Hepatocyte (in vitro differentiated cells): ENCODE measurements at regions not wholly inside any gene's neighbourhood (a gene's known extent, or its start where the extent isn't known, plus 50 kb on each side); places are given as distances from the start of the nearest gene placed in this dataset.
A peak's percentile ranks its signal among the peaks of the same experiment; 100 is the strongest.

ENCODE experiments used
- DNase-seq: peaks from one replicate; pipeline ENCODE4 v3.0.0-alpha.2; 2016; ENCODE audit warnings: low spot score
- H2AFZ ChIP-seq: fragments of 200-600 bp; sonication (generic); 2 replicates; pipeline ENCODE4 v1.6.0; 2016; ENCODE audit warnings: antibody characterized with exemption, mild to moderate bottlenecking
- H3K27ac ChIP-seq: fragments of 200-600 bp; sonication (generic); 2 replicates; pipeline ENCODE4 v1.5.1; 2016; ENCODE audit warnings: mild to moderate bottlenecking
- H3K27me3 ChIP-seq: fragments of 200-600 bp; sonication (generic); 2 replicates; pipeline ENCODE4 v1.6.1; 2016
- H3K36me3 ChIP-seq: fragments of 200-600 bp; sonication (generic); replicated peaks from 2 replicates; pipeline ENCODE4 v1.5.1; 2016; ENCODE audit warnings: low read depth; ENCODE audit not compliant: insufficient read depth
- H3K4me1 ChIP-seq: fragments of 200-600 bp; sonication (generic); 2 replicates; pipeline ENCODE4 v1.5.1; 2016; ENCODE audit warnings: mild to moderate bottlenecking, moderate library complexity; ENCODE audit not compliant: insufficient read depth
- H3K4me2 ChIP-seq: fragments of 200-600 bp; sonication (generic); 2 replicates; pipeline ENCODE4 v1.6.0; 2016
- H3K4me3 ChIP-seq: fragments of 200-600 bp; sonication (generic); 2 replicates; pipeline ENCODE4 v1.5.1; 2016; ENCODE audit warnings: mild to moderate bottlenecking
- H3K79me2 ChIP-seq: fragments of 200-600 bp; sonication (generic); 2 replicates; pipeline ENCODE4 v1.6.0; 2017; ENCODE audit warnings: mild to moderate bottlenecking
- H3K9me2 ChIP-seq: fragments of 200-600 bp; sonication (generic); replicated peaks from 2 replicates; pipeline ENCODE4 v1.6.0; 2017; ENCODE audit warnings: mild to moderate bottlenecking; ENCODE audit not compliant: insufficient read depth
- H3K9me3 ChIP-seq: fragments of 200-600 bp; sonication (generic); 2 replicates; pipeline ENCODE4 v1.5.1; 2016; ENCODE audit warnings: low read depth, mild to moderate bottlenecking
- H4K20me1 ChIP-seq: fragments of 200-600 bp; sonication (generic); 2 replicates; pipeline ENCODE4 v1.6.0; 2016; ENCODE audit warnings: mild to moderate bottlenecking; ENCODE audit not compliant: insufficient read depth, poor library complexity, severe bottlenecking
- EZH2 ChIP-seq: fragments of 200-600 bp; sonication (generic); IDR thresholded peaks from 2 replicates; pipeline ENCODE4 v1.6.1; 2016; ENCODE audit warnings: antibody characterized with exemption, mild to moderate bottlenecking, borderline replicate concordance
- EZH2phosphoT487 ChIP-seq: fragments of 200-600 bp; sonication (generic); IDR thresholded peaks from one replicate; pipeline ENCODE4 v1.6.1; 2018; ENCODE audit warnings: antibody characterized with exemption, mild to moderate bottlenecking, low read depth, moderate library complexity; ENCODE audit not compliant: unreplicated experiment, severe bottlenecking
- WGBS: methylation state at CpG from one replicate; pipeline ENCODE4 v1.1.6; 2016; ENCODE audit warnings: low lambda C conversion rate; ENCODE audit errors: missing lambda C conversion rate; 5-methylcytosine and 5-hydroxymethylcytosine counted together
- TF ChIP-seq, protein P1 (sequence below): fragments of 200-600 bp; sonication (generic); IDR thresholded peaks from 2 replicates; pipeline ENCODE4 v1.5.1; 2016; ENCODE audit warnings: antibody characterized with exemption, mild to moderate bottlenecking; ENCODE audit not compliant: poor library complexity

DNA sequence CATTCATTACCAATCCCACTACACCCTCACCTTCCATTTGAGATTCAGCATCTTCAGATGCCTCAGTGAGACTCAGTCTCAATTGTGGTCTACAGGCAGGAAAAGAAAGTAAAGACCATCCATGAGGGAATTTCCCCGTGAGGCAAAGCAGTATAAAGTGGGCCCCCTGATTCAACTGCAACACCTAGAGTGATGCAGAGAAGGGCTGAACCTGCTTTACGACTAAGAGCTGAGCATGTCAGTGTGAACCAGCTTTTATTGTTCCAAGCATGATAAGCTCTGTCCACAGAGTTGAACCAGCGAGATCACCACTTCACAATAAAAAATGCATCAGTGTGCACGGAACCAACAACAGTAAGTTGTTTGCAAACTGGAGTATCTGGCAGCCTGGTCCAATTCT lies 357.6 kb upstream of the ATP5MC3 start:
- H3K4me2 ChIP-seq: no peak overlapping the region
- peak overlapping the region; percentile 1 for H3K27ac ChIP-seq
- H3K79me2 ChIP-seq: no peaks in the 10 kb centered on the region
- WGBS: 45% methylated on average over 4 of the region's 4 CpGs
- H3K4me3 ChIP-seq: no peak overlapping the region
- peak; percentile 44 for DNase-seq
- H3K4me1 ChIP-seq: no peaks in the 10 kb centered on the region
- no peaks in the 10 kb centered on the region for H3K9me3 ChIP-seq
- H3K36me3 ChIP-seq: no peaks in the 10 kb centered on the region
- TF ChIP-seq EZH2phosphoT487 (no peak), EZH2 (no peak)
- TF ChIP-seq, protein P1, sequence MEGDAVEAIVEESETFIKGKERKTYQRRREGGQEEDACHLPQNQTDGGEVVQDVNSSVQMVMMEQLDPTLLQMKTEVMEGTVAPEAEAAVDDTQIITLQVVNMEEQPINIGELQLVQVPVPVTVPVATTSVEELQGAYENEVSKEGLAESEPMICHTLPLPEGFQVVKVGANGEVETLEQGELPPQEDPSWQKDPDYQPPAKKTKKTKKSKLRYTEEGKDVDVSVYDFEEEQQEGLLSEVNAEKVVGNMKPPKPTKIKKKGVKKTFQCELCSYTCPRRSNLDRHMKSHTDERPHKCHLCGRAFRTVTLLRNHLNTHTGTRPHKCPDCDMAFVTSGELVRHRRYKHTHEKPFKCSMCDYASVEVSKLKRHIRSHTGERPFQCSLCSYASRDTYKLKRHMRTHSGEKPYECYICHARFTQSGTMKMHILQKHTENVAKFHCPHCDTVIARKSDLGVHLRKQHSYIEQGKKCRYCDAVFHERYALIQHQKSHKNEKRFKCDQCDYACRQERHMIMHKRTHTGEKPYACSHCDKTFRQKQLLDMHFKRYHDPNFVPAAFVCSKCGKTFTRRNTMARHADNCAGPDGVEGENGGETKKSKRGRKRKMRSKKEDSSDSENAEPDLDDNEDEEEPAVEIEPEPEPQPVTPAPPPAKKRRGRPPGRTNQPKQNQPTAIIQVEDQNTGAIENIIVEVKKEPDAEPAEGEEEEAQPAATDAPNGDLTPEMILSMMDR: no peak
- no peaks in the 10 kb centered on the region for H3K27me3 ChIP-seq
- H3K9me2 ChIP-seq: no peaks in the 10 kb centered on the region
- no peaks in the 10 kb centered on the region for H4K20me1 ChIP-seq
- no peak overlapping the region for H2AFZ ChIP-seq

DNA sequence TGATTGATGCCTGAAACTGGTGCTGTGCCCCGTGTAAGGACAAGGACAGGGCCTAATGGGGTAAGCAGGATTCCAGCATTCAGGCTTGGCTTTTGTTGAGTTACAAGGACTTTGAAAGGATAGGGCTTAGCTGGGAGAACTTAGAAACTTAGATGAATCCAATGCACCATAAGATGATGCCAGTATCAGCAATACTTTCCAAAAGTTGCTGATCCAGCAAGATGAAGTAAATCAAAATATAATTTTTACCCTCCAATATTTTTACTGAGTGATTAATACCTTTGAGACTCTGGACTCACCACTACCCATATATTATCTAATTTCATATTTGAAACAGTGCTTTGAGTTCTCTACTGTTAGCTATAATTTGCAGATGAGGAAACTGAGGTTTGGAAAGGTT lies 354.5 kb upstream of the ATP5MC3 start:
- Histone ChIP-seq H2AFZ (no peak overlapping the region), H3K27ac (no peak overlapping the region), H3K9me3 (no peaks in the 10 kb centered on the region), H3K79me2 (no peaks in the 10 kb centered on the region), H3K4me3 (no peak overlapping the region), H3K4me2 (no peak overlapping the region), H3K9me2 (no peaks in the 10 kb centered on the region), H3K4me1 (no peaks in the 10 kb centered on the region), H4K20me1 (no peaks in the 10 kb centered on the region), H3K27me3 (no peaks in the 10 kb centered on the region), H3K36me3 (no peaks in the 10 kb centered on the region)
- no peak for DNase-seq
- WGBS: 75% methylated on average over 1 of the region's 1 CpG
- TF ChIP-seq EZH2 (no peak), EZH2phosphoT487 (no peak)
- TF ChIP-seq, protein P1: no peak

DNA sequence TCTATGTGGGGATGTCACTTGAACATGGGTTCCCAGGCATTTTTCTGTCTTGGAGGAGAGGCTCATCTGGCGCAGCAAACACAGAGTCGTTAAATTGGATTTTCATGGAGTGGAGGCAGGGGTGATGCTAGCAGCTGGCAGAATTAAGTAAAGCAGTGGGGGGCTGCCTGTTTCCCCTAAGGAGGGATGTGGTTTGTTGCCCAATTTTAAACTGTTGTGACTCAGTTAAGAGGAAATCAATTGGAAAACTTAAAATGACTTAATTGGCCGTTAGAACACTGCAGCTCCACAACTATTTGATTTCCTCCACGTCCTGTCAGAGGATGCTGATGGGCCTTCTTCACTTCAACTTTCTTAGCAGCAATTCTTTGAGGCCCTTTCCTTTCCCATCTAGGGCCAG lies 354.1 kb upstream of the ATP5MC3 start:
- Histone ChIP-seq H3K27me3 (no peaks in the 10 kb centered on the region), H3K27ac (no peak overlapping the region), H3K9me2 (no peaks in the 10 kb centered on the region), H3K4me3 (no peak overlapping the region), H4K20me1 (no peaks in the 10 kb centered on the region), H3K36me3 (no peaks in the 10 kb centered on the region), H3K4me2 (no peak overlapping the region), H3K9me3 (no peaks in the 10 kb centered on the region), H3K79me2 (no peaks in the 10 kb centered on the region), H2AFZ (no peak overlapping the region), H3K4me1 (no peaks in the 10 kb centered on the region)
- WGBS: 89% methylated on average over 4 of the region's 4 CpGs
- DNase-seq: no peak
- TF ChIP-seq, protein P1: no peak
- TF ChIP-seq EZH2 (no peak), EZH2phosphoT487 (no peak)

DNA sequence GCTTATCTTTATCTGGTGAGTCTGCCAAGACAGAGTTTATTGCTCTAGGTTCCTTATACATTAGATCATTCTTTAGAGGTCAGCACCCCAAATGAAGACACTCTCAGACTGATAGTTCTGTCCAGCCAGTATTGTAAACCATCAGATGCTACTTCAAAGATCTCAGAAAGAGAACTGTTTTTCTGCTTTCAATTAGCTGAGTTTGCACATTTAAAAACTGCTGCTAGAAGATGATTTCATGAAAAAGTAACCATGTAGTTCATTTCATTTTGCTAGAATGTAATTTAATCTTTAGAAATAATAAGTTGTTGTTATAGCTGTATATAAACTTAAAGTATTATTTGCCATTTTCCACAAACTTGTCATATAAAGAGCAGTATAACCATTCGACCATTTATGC lies 344.5 kb upstream of the ATP5MC3 start:
- Histone ChIP-seq H3K9me3 (no peaks in the 10 kb centered on the region), H3K4me2 (no peak overlapping the region), H3K4me1 (peaks cover 3% of the 10 kb centered on the region), H2AFZ (no peak overlapping the region), H3K79me2 (no peaks in the 10 kb centered on the region), H3K4me3 (no peak overlapping the region), H3K36me3 (no peaks in the 10 kb centered on the region), H3K27me3 (no peaks in the 10 kb centered on the region), H3K27ac (no peak overlapping the region), H3K9me2 (no peaks in the 10 kb centered on the region), H4K20me1 (no peaks in the 10 kb centered on the region)
- 80% methylated on average over 1 of the region's 1 CpG for WGBS
- DNase-seq: no peak
- TF ChIP-seq EZH2phosphoT487 (no peak), EZH2 (no peak)
- TF ChIP-seq, protein P1: no peak
